NCI-H748 treated with DMSO at 0.1 percent for 48 hours (cell line): ENCODE measurements at regions not wholly inside any gene's neighbourhood (a gene's known extent, or its start where the extent isn't known, plus 50 kb on each side); places are given as distances from the start of the nearest gene placed in this dataset.
A peak's percentile ranks its signal among the peaks of the same experiment; 100 is the strongest.

Experiments
- DNase-seq: peaks from one replicate; lab custom pipeline; 2025; lab: John Stamatoyannopoulos, UW

DNA sequence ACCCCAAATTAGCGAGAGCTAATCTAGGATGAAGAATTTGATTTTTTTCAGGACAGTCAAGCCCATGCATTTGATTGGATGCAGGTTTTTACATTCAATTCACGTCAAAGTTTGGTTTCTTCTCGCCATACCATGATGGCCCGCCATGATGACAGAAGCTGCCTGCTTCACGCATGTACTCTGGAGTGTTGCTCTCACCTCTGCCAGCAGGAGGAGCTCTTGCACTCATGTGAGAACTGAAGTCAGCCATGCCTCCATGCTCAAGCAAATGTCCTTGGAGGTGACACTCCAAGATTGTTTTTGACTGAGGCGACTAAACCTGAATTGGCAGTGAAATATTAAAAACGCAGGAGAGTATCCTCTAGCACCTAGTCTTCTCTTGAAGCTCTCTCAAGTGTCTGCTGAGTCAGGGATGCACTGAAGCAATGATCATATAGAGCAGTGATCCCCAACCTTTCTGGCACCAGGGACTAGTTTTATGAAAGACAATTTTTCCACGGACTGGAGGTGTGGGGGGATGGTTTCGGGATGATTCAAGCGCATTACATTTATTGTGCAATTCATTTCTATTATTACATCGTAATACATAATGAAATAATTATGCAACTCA lies 120.9 kb downstream of the SAMMSON start:
- peak; percentile 43 for DNase-seq

DNA sequence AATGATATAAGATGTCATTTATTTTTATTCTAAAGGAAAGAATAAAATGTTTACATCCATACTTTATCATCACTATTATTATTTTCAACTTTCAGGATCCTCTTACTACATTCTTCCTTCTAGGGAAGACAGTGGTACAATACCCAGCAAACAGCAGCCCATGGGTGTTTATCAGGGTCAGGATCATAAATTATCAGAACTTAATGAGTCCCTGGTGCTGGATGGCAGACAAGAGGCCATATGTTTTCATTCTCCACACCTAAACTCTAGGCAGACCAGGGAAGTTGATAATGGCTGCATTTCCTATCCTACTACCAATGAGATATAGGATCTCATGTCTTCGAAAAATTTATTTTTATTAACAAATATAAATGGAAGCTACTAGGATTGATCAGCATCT lies 127.7 kb downstream of the SAMMSON start:
- no peak for DNase-seq

DNA sequence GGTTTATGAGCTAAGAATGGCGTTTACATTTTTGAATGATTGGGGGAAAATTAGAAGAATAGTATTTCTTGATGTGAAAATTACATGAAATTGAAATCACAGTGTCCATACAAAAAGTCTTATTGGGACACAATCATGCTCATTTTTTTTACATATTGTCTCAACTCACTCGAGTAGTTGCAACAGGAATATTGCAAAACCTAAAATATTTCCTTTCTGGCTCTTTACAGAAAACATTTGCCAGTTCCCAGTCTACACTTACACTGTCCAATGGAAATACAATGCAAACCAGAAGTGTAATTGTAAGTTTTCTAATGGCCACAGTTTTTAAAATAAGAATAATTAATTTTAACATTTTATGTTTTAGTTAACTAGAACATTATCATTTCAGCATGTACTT lies 137.8 kb downstream of the SAMMSON start:
- no peak for DNase-seq

- DNase-seq = no peak
Observed at GRCh38 chr3:70138606-70139005, 139.1 kb downstream of the SAMMSON start.
